22Rv1 (cell line): ENCODE measurements at regions not wholly inside any gene's neighbourhood (a gene's known extent, or its start where the extent isn't known, plus 50 kb on each side); places are given as distances from the start of the nearest gene placed in this dataset.

Experiments
- CTCF ChIP-seq: fragments of 450-650 bp; IDR thresholded peaks from 2 replicates; pipeline ENCODE4 v1.5.1; 2017; ENCODE audit warnings: mild to moderate bottlenecking
- ZFX ChIP-seq: fragments of 450-650 bp; IDR thresholded peaks from 2 replicates; pipeline ENCODE4 v1.6.1; 2017; ENCODE audit warnings: antibody characterized with exemption, borderline replicate concordance

GRCh38 chr12:17239874-17240273, 633.9 kb upstream of the LMO3 start:
- TF ChIP-seq CTCF (no peak), ZFX (no peak)
